Activated naive CD8-positive, alpha-beta T cell treated with anti-CD3 and anti-CD28 coated beads, Interleukin-2, amount 50 U/mL, for 24 hours (primary cell): ENCODE measurements at regions not wholly inside any gene's neighbourhood (a gene's known extent, or its start where the extent isn't known, plus 50 kb on each side); places are given as distances from the start of the nearest gene placed in this dataset.

Source experiments
- ATAC-seq: fragments of 150-1000 bp; cut with Tn5 transposase; one replicate; pipeline ENCODE4 v1.10.0; 2021
- DNase-seq: peaks from one replicate; pipeline ENCODE4 v3.0.0; 2021
- H3K27ac Mint-ChIP-seq: one replicate; pipeline ENCODE4 v1.8.0; 2021; ENCODE audit warnings: mild to moderate bottlenecking, mixed read lengths
- H3K27me3 Mint-ChIP-seq: one replicate; pipeline ENCODE4 v1.8.0; 2021; ENCODE audit warnings: mixed read lengths
- H3K36me3 Mint-ChIP-seq: one replicate; pipeline ENCODE4 v1.8.0; 2021; ENCODE audit warnings: low read depth, mixed read lengths
- H3K4me1 Mint-ChIP-seq: one replicate; pipeline ENCODE4 v1.8.0; 2021; ENCODE audit warnings: mixed read lengths
- H3K4me3 Mint-ChIP-seq: one replicate; pipeline ENCODE4 v1.8.0; 2021; ENCODE audit warnings: mild to moderate bottlenecking, moderate library complexity, mixed read lengths
- H3K9me3 Mint-ChIP-seq: one replicate; pipeline ENCODE4 v1.8.0; 2021; ENCODE audit warnings: mixed read lengths

DNA sequence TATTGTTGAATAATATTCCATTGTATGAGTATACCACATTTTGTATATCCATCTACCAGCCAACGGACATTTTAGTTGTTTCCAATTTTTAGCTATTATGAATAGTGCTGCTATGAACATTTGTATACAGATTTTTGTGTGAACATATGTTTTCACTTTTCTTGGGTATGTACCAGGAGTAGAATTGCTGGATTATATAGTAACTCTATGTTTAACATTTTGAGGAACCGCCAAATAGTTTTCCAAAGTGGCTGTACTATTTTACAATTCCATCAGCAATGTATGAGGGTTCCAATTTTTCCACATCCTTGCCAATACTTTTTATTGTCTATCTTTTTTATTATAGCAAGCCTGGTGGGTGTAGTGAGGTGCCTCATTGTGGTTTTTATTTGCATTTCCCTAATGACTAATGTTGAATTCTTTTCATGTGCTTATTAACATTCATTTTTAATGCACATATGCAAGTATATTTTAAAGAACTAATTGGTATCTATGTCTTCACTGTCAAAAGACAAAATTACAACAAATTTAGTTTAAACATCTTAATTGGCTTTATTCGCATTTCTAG is 77.5 kb upstream of the PIAS1 start:
- Mint-ChIP-seq H3K9me3 (peaks cover 4% of the 10 kb centered on the region), H3K4me1 (no peaks in the 10 kb centered on the region), H3K27ac (no peak overlapping the region), H3K27me3 (no peaks in the 10 kb centered on the region), H3K4me3 (no peak overlapping the region), H3K36me3 (no peaks in the 10 kb centered on the region)
- ATAC-seq (no peak), DNase-seq (no peak)

DNA sequence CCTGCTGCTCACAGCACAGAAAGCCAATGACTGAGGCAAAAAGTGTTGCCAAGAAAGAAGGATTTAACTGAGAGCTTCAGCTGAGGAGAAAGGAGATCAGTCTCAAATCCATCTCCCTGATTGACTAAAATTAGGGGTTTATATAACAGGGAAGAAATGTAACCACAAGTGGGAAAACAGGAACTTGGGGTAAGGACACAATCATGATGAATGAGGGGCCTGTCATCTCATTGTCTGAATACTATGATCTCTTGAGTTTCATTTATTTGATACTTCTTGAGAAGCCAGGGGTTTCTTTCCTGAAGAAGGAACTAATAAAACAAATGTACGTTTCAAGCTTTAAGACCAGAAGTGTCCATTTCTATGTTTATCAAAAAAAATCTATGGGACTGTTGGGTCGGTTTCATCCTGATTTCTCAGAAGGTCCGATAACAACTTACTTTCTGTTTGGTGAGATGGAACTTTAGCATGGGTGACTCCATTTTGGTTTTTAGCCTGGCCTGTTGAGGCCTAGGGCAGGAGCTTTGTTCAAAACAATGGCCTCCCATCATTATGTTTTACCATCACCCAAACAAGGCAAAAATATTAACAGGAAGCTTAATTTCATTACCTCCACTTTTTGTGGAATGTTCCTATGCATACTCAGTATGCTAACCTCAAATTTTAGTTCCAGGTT is 76.6 kb upstream of the PIAS1 start:
- H3K36me3 Mint-ChIP-seq: no peaks in the 10 kb centered on the region
- ATAC-seq: no peak
- no peak overlapping the region for H3K4me3 Mint-ChIP-seq
- no peaks in the 10 kb centered on the region for H3K4me1 Mint-ChIP-seq
- no peak overlapping the region for H3K27ac Mint-ChIP-seq
- no peak for DNase-seq
- H3K27me3 Mint-ChIP-seq: no peaks in the 10 kb centered on the region
- peaks cover 4% of the 10 kb centered on the region for H3K9me3 Mint-ChIP-seq

GRCh38 chr15:67979281-67979680 is 74.8 kb upstream of the PIAS1 start:
- H3K4me3 Mint-ChIP-seq: no peak overlapping the region
- peaks cover 4% of the 10 kb centered on the region for H3K9me3 Mint-ChIP-seq
- no peak overlapping the region for H3K27ac Mint-ChIP-seq
- ATAC-seq: no peak
- DNase-seq: no peak
- no peaks in the 10 kb centered on the region for H3K36me3 Mint-ChIP-seq
- H3K27me3 Mint-ChIP-seq: no peaks in the 10 kb centered on the region
- no peaks in the 10 kb centered on the region for H3K4me1 Mint-ChIP-seq

DNA sequence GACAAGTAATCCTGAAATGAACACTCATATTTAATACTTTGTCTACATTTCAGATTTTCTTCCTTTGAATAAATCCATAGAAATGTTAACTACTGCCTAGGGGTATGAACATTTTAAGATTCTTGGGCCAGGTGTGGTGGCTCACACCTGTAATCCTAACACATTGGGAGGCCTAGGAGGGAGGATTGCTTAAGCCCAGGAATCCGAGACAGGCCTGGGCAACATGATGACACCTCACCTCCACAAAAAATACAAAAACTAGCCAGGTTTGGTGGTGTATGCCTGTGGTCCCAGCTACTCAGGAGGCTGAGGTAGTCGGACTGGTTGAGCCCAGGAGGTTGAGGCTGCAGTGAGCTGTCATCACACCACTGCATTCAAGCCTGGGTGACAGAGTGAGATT is 73.9 kb upstream of the PIAS1 start:
- Mint-ChIP-seq H3K27me3 (no peaks in the 10 kb centered on the region), H3K4me3 (no peak overlapping the region), H3K27ac (no peak overlapping the region), H3K4me1 (no peaks in the 10 kb centered on the region), H3K36me3 (no peaks in the 10 kb centered on the region), H3K9me3 (peaks cover 4% of the 10 kb centered on the region)
- ATAC-seq (no peak), DNase-seq (no peak)

- no peak overlapping the region for H3K4me3 Mint-ChIP-seq
- no peak overlapping the region for H3K27ac Mint-ChIP-seq
- DNase-seq (no peak), ATAC-seq (no peak)
- peaks cover 4% of the 10 kb centered on the region for H3K9me3 Mint-ChIP-seq
- H3K27me3 Mint-ChIP-seq: no peaks in the 10 kb centered on the region
- no peaks in the 10 kb centered on the region for H3K4me1 Mint-ChIP-seq
- H3K36me3 Mint-ChIP-seq: no peaks in the 10 kb centered on the region
Measured at GRCh38 chr15:67980773-67981685, 73.1 kb upstream of the PIAS1 start.

DNA sequence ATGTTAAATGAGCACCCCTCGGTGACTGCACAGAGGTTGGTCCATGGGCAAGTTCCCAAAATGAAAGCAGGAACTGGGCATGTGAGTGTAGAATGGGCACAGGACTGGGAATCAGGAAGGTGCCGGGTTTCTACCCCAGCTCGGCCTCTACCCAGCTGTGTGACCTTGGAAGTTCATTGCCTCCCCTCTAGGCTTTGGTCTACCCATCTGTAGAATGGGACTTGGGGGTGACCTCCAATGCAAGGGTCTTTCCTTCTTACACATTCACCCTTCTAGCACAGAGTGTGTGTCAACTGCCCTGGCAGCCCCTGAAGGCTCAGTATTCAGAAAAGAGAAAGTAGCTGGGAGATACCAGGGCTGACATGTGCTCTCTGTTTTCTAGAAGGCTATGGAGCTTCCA is 72.3 kb upstream of the PIAS1 start:
- ATAC-seq (no peak), DNase-seq (no peak)
- H3K27me3 Mint-ChIP-seq: no peaks in the 10 kb centered on the region
- H3K36me3 Mint-ChIP-seq: no peaks in the 10 kb centered on the region
- H3K27ac Mint-ChIP-seq: no peak overlapping the region
- H3K4me1 Mint-ChIP-seq: no peaks in the 10 kb centered on the region
- H3K9me3 Mint-ChIP-seq: peaks cover 4% of the 10 kb centered on the region
- H3K4me3 Mint-ChIP-seq: no peak overlapping the region

DNA sequence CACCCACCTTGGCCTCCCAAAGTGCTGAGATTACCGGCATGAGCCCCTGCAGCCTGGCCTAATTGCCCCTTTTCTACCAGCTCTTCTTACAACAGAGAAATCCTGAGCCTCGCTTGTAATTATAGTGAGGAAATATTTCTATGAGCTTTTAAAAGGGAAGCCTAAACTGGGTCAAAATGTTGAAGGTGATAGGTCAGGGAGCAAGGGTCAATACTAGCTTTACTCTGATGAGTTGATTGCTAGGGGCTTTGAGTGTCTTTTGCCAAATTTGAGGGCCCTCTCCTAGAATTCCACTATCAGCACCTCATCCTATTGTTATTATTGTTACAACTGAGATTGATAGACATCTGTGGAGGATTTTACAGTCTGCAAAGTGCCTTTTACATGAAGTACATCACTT is 62.4 kb upstream of the PIAS1 start:
- Mint-ChIP-seq H3K36me3 (no peaks in the 10 kb centered on the region), H3K27me3 (peaks cover 6% of the 10 kb centered on the region), H3K4me1 (no peaks in the 10 kb centered on the region), H3K27ac (no peak overlapping the region), H3K9me3 (no peaks in the 10 kb centered on the region), H3K4me3 (no peak overlapping the region)
- DNase-seq: no peak
- ATAC-seq: no peak

- Mint-ChIP-seq H3K36me3 (no peaks in the 10 kb centered on the region), H3K27me3 (peaks cover 4% of the 10 kb centered on the region), H3K27ac (no peak overlapping the region), H3K4me1 (no peaks in the 10 kb centered on the region), H3K9me3 (no peaks in the 10 kb centered on the region), H3K4me3 (no peak overlapping the region)
- DNase-seq (no peak), ATAC-seq (no peak)
Measured at GRCh38 chr15:67992411-67992810, 61.7 kb upstream of the PIAS1 start.

DNA sequence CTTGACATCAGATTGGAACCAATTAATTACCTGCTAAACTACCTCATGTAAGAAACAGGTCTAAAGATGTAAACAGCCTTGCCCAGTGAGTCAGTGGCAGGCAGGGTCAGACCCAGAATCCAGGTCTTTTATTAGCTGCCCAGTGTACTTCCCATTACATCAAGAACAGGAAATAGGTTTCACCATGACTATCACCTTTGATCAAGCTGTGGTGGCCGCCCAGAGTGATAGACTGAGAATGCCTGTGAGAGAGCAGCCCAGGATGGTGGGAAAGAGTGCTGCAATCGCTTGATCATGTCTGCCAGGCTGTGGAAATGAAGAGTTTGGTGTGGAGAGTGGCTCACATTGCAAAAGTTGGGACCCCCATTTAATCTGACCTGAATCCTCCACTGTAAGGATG is 61.3 kb upstream of the PIAS1 start:
- Mint-ChIP-seq H3K9me3 (no peaks in the 10 kb centered on the region), H3K4me1 (no peaks in the 10 kb centered on the region), H3K27me3 (peaks cover 4% of the 10 kb centered on the region), H3K4me3 (no peak overlapping the region), H3K36me3 (no peaks in the 10 kb centered on the region), H3K27ac (no peak overlapping the region)
- ATAC-seq (peak; percentile 20), DNase-seq (no peak)

GRCh38 chr15:67997996-67998395 is 56.1 kb upstream of the PIAS1 start:
- no peaks in the 10 kb centered on the region for H3K27me3 Mint-ChIP-seq
- no peak for ATAC-seq
- no peak for DNase-seq
- no peaks in the 10 kb centered on the region for H3K4me1 Mint-ChIP-seq
- no peak overlapping the region for H3K4me3 Mint-ChIP-seq
- H3K27ac Mint-ChIP-seq: no peak overlapping the region
- no peaks in the 10 kb centered on the region for H3K9me3 Mint-ChIP-seq
- no peaks in the 10 kb centered on the region for H3K36me3 Mint-ChIP-seq

DNA sequence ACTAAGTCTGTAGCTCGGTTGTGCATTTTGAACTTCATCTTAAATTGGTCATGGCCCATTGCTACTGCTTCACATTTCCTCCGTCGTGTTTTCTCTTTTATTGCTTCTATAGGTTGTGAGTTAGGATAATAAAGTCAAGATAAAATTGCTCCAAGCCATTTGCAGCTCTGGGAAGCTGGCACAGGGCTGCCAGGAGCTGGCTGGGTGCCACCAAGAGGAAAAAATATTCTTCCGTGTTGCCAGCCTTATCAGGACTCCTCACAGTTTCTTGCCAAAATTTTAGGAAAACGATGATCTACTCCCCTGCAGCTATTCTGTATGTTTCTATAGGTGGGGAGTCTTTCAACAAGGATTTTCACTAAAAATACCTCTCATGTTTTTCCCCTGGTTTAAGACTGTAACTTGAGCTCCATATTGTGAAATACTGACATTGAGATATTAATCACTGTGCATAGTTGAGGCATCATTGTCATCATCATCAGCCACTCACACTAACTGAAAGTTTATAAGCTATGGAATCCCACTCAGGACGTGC is 55.4 kb upstream of the PIAS1 start:
- ATAC-seq (no peak), DNase-seq (no peak)
- Mint-ChIP-seq H3K27me3 (no peaks in the 10 kb centered on the region), H3K4me3 (no peak overlapping the region), H3K4me1 (no peaks in the 10 kb centered on the region), H3K36me3 (no peaks in the 10 kb centered on the region), H3K9me3 (no peaks in the 10 kb centered on the region), H3K27ac (no peak overlapping the region)

GRCh38 chr15:67999320-68000100 is 54.6 kb upstream of the PIAS1 start:
- ATAC-seq (no peak), DNase-seq (no peak)
- no peaks in the 10 kb centered on the region for H3K4me1 Mint-ChIP-seq
- no peak overlapping the region for H3K4me3 Mint-ChIP-seq
- H3K27me3 Mint-ChIP-seq: no peaks in the 10 kb centered on the region
- H3K36me3 Mint-ChIP-seq: no peaks in the 10 kb centered on the region
- H3K27ac Mint-ChIP-seq: no peak overlapping the region
- H3K9me3 Mint-ChIP-seq: no peaks in the 10 kb centered on the region

- ATAC-seq: no peak
- Mint-ChIP-seq H3K27me3 (no peaks in the 10 kb centered on the region), H3K27ac (no peak overlapping the region), H3K4me1 (no peaks in the 10 kb centered on the region), H3K4me3 (no peak overlapping the region), H3K36me3 (no peaks in the 10 kb centered on the region), H3K9me3 (no peaks in the 10 kb centered on the region)
- DNase-seq: no peak
Measured at GRCh38 chr15:68000754-68001153, 53.4 kb upstream of the PIAS1 start.

DNA sequence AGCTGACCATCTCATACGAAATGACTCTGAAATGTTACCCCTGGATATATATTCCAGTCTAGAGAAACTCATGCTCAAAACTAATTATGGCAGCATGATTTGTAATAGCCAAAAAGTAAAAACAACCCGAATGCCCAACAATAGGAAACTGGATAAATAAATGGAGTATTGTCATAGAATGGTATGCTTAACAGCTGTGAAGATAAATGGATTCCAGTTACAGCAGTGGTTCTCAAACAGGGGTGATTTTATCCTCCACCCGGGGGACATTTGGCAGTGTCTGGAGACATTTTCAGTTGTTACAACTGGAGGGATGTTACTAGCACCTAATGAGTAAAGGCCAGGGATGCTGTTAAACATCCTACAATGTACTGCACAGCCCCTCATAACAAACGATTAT is 52.3 kb upstream of the PIAS1 start:
- no peak overlapping the region for H3K27ac Mint-ChIP-seq
- H3K4me3 Mint-ChIP-seq: no peak overlapping the region
- ATAC-seq (no peak), DNase-seq (no peak)
- H3K36me3 Mint-ChIP-seq: no peaks in the 10 kb centered on the region
- H3K9me3 Mint-ChIP-seq: no peaks in the 10 kb centered on the region
- no peaks in the 10 kb centered on the region for H3K4me1 Mint-ChIP-seq
- H3K27me3 Mint-ChIP-seq: no peaks in the 10 kb centered on the region
